Adrenal gland (tissue), 9 donors: ENCODE measurements at regions not wholly inside any gene's neighbourhood (a gene's known extent, or its start where the extent isn't known, plus 50 kb on each side); places are given as distances from the start of the nearest gene placed in this dataset.

Experiments
- DNase-seq, 7 donors: peaks; one replicate each; pipeline ENCODE4 v3.0.0-alpha.2; 2019 to 2020
- H3K27ac ChIP-seq, 5 donors: fragments of 200-600 bp; sonication (generic) in 4 of 5; 1 replicate in 3 of 5; 2 replicates in 2 of 5; pipeline versions ENCODE4 v1.5.1 to v1.8.0; 2016 to 2020; ENCODE audit warnings: mild to moderate bottlenecking in 1 of 5
- H3K27me3 ChIP-seq: fragments of 200-600 bp; 2 replicates; pipeline ENCODE4 v1.8.0; 2021
- H3K36me3 ChIP-seq, 2 donors: fragments of 200-600 bp; replicated peaks in 1 of 2; 1 replicate in 1 of 2; 2 replicates in 1 of 2; pipeline versions ENCODE4 v1.5.1 to v1.8.0; 2018 to 2022
- H3K4me1 ChIP-seq, 2 donors: fragments of 200-600 bp; replicated peaks in 1 of 2; 1 replicate in 1 of 2; 2 replicates in 1 of 2; pipeline versions ENCODE4 v1.5.1 to v1.8.0; 2018 to 2021
- H3K4me3 ChIP-seq, 4 donors: fragments of 200-600 bp; sonication (generic) in 3 of 4; one replicate each; pipeline ENCODE4 v1.5.1; 2016 to 2018
- H3K9me3 ChIP-seq, 3 donors: fragments of 200-600 bp; sonication (generic) in 1 of 3; replicated peaks in 1 of 3; 1 replicate in 2 of 3; 2 replicates in 1 of 3; pipeline versions ENCODE4 v1.5.1 to v1.8.0; 2016 to 2021
- CTCF ChIP-seq, 6 experiments: fragments of 450-650 bp in 4 of 6; fragments of 200-600 bp in 2 of 6; sonication (generic) in 1 of 6; IDR thresholded peaks; 1 replicate in 5 of 6; 2 replicates in 1 of 6; pipeline versions ENCODE4 v1.5.1 to v1.8.0; 2016 to 2021; ENCODE audit warnings: antibody characterized with exemption in 6 of 6, mild to moderate bottlenecking in 2 of 6, moderate library complexity in 1 of 6
- POLR2A ChIP-seq, 2 donors: fragments of 450-650 bp; IDR thresholded peaks; one replicate each; pipeline ENCODE4 v1.6.1; 2017; ENCODE audit warnings: antibody characterized with exemption in 2 of 2, mild to moderate bottlenecking in 2 of 2, moderate library complexity in 1 of 2
- WGBS, 4 donors: extraction: QIAGEN DNeasy Blood & Tissue Kit in 2 of 4; methylation state at CpG; one replicate each; pipeline versions ENCODE4 v1.1.5 to v1.1.7; 2013 to 2017; 5-methylcytosine and 5-hydroxymethylcytosine counted together
- intact Hi-C, 2 donors: fragments of 100-400 bp; cut with DNase I; formaldehyde crosslinking; loops; one replicate each; pipeline versions ENCODE4 v1.14.1 to v1.15.0; 2022 to 2023
- donor health status: healthy with polysubstance abuse.
- donor health status: Bipolar disorder and iron deficiency.
- donor health status: DM: yes; HTN: yes; CAD: no.
- donor health status: DM: no; HTN: no; CAD: no.
- donor health status: DM: no; HTN: no; CAD: no.

- TF ChIP-seq CTCF (IDR thresholded peaks at IDR 0.05) (no peak), POLR2A (IDR thresholded peaks at IDR 0.05) (no peak)
- intact Hi-C loops, result no loop called here
- Histone ChIP-seq H3K36me3 (no peaks in the 10 kb centered on the region), H3K9me3 (no peaks in the 10 kb centered on the region), H3K27me3 (no peaks in the 10 kb centered on the region), H3K27ac (no peak overlapping the region), H3K4me3 (no peak overlapping the region), H3K4me1 (peaks cover 0 to 7% of the 10 kb centered on the region in 2 donors)
- DNase-seq, result no peak
- 80 to 90% (median 82%) methylated on average over 8 of the region's 8 CpGs for WGBS, 4 donors
Measured at GRCh38 chr6:122072014-122072647, 327.3 kb upstream of the HSF2 start.

- TF ChIP-seq POLR2A (IDR thresholded peaks at IDR 0.05) (no peak), CTCF (IDR thresholded peaks at IDR 0.05) (no peak)
- H3K4me1 ChIP-seq, result no peaks in the 10 kb centered on the region
- no peak overlapping the region for H3K4me3 ChIP-seq
- intact Hi-C loops, result no loop called here
- DNase-seq, result no peak
- no peak overlapping the region for H3K27ac ChIP-seq
- no peaks in the 10 kb centered on the region for H3K9me3 ChIP-seq
- H3K27me3 ChIP-seq, result no peaks in the 10 kb centered on the region
- no peaks in the 10 kb centered on the region for H3K36me3 ChIP-seq
Measured at GRCh38 chr6:122075084-122075838, 324.2 kb upstream of the HSF2 start.

GRCh38 chr6:122075917-122076316 is 323.5 kb upstream of the HSF2 start:
- no peaks in the 10 kb centered on the region for H3K36me3 ChIP-seq
- 28 to 70% (median 51%) methylated on average over 2 of the region's 2 CpGs for WGBS, 4 donors
- intact Hi-C loops, result no loop called here
- H3K9me3 ChIP-seq, result no peaks in the 10 kb centered on the region
- H3K4me3 ChIP-seq, result no peak overlapping the region
- no peak for DNase-seq
- TF ChIP-seq POLR2A (IDR thresholded peaks at IDR 0.05), result no peak
- TF ChIP-seq CTCF (IDR thresholded peaks at IDR 0.05), result no peak
- H3K27ac ChIP-seq, result no peak overlapping the region
- H3K27me3 ChIP-seq, result no peaks in the 10 kb centered on the region
- H3K4me1 ChIP-seq, result no peaks in the 10 kb centered on the region

GRCh38 chr6:122077603-122078002 is 321.8 kb upstream of the HSF2 start:
- H3K4me1 ChIP-seq, result no peaks in the 10 kb centered on the region

More at GRCh38 chr6:122077603-122078002, 321.8 kb upstream of the HSF2 start:
- WGBS, 4 donors, result 76 to 87% (median 80%) methylated on average over 1 of the region's 1 CpG
- DNase-seq, result no peak
- no peak for TF ChIP-seq CTCF (IDR thresholded peaks at IDR 0.05)
- no peak for TF ChIP-seq POLR2A (IDR thresholded peaks at IDR 0.05)
- intact Hi-C loops, result no loop called here
- H3K4me3 ChIP-seq, result no peak overlapping the region
- no peaks in the 10 kb centered on the region for H3K27me3 ChIP-seq
- H3K27ac ChIP-seq, result no peak overlapping the region
- no peaks in the 10 kb centered on the region for H3K36me3 ChIP-seq
- no peaks in the 10 kb centered on the region for H3K9me3 ChIP-seq
